ENCODE measurements at regions not wholly inside any gene's neighbourhood (a gene's known extent, or its start where the extent isn't known, plus 50 kb on each side); places are given as distances from the start of the nearest gene placed in this dataset.

GRCh38 chr3:22938739-22939138 is 264.4 kb upstream of the UBE2E2 start:
- H3K27ac Mint-ChIP-seq (ENCODE audit: unreplicated experiment), result no peak overlapping the region
- TF ChIP-seq CTCF (IDR thresholded peaks at IDR 0.05), result no peak
- H3K36me3 Mint-ChIP-seq (ENCODE audit: unreplicated experiment), result no peaks in the 10 kb centered on the region
- no peak overlapping the region for H3K4me3 Mint-ChIP-seq (ENCODE audit: unreplicated experiment)
- no peak for DNase-seq (ENCODE audit: extremely low spot score, unreplicated experiment)
- H3K4me1 Mint-ChIP-seq (ENCODE audit: unreplicated experiment), result peaks cover 13% of the 10 kb centered on the region
- H3K27me3 Mint-ChIP-seq (ENCODE audit: unreplicated experiment), result peaks cover 13% of the 10 kb centered on the region
- peaks cover 8% of the 10 kb centered on the region for H3K9me3 Mint-ChIP-seq (ENCODE audit: unreplicated experiment)

DNA sequence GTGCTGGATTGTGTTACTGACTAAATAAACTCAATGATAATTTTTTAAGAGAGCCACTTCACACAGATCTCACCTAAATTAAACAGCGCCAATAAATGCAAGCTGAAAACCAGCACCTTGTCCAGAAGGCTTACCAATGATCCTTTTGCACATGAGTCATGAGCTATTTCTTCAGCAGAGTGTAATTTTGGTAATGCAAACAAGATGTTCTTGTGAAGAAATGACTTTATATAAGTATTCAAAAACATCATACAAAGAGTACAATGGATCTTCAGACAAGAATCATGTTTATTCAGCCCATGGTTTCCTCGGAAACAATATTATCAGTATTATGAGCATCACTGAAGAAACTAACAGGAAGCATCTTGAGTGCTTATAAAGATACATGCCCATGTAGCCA is 263.8 kb upstream of the UBE2E2 start:
- Mint-ChIP-seq H3K9me3 (ENCODE audit: unreplicated experiment) (peaks cover 8% of the 10 kb centered on the region), H3K27me3 (ENCODE audit: unreplicated experiment) (peaks cover 13% of the 10 kb centered on the region), H3K4me1 (ENCODE audit: unreplicated experiment) (peaks cover 13% of the 10 kb centered on the region), H3K36me3 (ENCODE audit: unreplicated experiment) (no peaks in the 10 kb centered on the region), H3K27ac (ENCODE audit: unreplicated experiment) (no peak overlapping the region), H3K4me3 (ENCODE audit: unreplicated experiment) (no peak overlapping the region)
- no peak for TF ChIP-seq CTCF (IDR thresholded peaks at IDR 0.05)
- DNase-seq (ENCODE audit: extremely low spot score, unreplicated experiment), result no peak

DNA sequence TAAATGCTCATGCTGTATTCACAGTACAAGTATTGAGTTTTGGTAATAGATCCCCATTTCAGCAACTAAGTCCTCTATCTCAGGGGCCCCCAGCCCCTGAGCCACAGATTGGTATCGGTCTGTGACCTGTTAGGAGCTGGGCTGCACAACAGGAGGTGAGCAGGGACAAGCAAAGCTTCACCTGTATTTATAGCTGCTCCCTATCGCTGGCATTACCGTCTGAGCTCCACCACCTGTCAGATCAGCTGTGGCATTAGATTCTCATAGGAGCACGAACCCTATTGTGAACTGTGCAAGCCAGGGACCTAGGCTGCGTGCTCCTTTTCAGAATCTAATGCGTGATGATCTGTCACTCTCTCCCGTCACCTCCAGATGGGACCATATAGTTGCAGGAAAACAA is 262.8 kb upstream of the UBE2E2 start:
- H3K4me3 Mint-ChIP-seq (ENCODE audit: unreplicated experiment), result no peak overlapping the region
- no peaks in the 10 kb centered on the region for H3K36me3 Mint-ChIP-seq (ENCODE audit: unreplicated experiment)
- H3K27ac Mint-ChIP-seq (ENCODE audit: unreplicated experiment), result no peak overlapping the region
- peaks cover 8% of the 10 kb centered on the region for H3K9me3 Mint-ChIP-seq (ENCODE audit: unreplicated experiment)
- H3K27me3 Mint-ChIP-seq (ENCODE audit: unreplicated experiment), result peaks cover 11% of the 10 kb centered on the region
- DNase-seq (ENCODE audit: extremely low spot score, unreplicated experiment), result no peak
- no peak for TF ChIP-seq CTCF (IDR thresholded peaks at IDR 0.05)
- H3K4me1 Mint-ChIP-seq (ENCODE audit: unreplicated experiment), result peaks cover 13% of the 10 kb centered on the region

GRCh38 chr3:22942981-22943380 is 260.1 kb upstream of the UBE2E2 start:
- H3K36me3 Mint-ChIP-seq (ENCODE audit: unreplicated experiment), result no peaks in the 10 kb centered on the region
- peaks cover 15% of the 10 kb centered on the region for H3K4me1 Mint-ChIP-seq (ENCODE audit: unreplicated experiment)
- DNase-seq (ENCODE audit: extremely low spot score, unreplicated experiment), result no peak
- peaks cover 11% of the 10 kb centered on the region for H3K27me3 Mint-ChIP-seq (ENCODE audit: unreplicated experiment)
- H3K9me3 Mint-ChIP-seq (ENCODE audit: unreplicated experiment), result peaks cover 4% of the 10 kb centered on the region
- H3K4me3 Mint-ChIP-seq (ENCODE audit: unreplicated experiment), result no peak overlapping the region
- no peak for TF ChIP-seq CTCF (IDR thresholded peaks at IDR 0.05)
- H3K27ac Mint-ChIP-seq (ENCODE audit: unreplicated experiment), result no peak overlapping the region

DNA sequence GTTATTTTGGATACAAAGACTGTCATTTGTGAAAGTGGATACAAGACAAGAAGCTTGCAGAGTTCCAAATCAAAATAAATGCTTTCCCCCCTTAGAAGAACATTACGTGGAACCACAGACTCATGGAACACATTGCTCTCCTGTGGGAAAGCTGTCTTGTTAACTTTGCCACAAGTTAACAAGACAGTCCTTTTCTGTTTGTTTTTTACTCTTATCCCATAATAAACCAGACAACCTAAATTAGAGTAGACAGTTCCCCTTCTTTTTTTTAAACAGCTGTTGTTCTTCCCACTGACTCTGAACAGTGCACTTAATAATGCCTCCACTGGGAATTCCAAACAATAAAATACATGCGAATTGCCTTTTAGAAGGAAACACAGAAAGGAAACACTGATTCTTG is 255.3 kb upstream of the UBE2E2 start:
- Mint-ChIP-seq H3K4me3 (ENCODE audit: unreplicated experiment) (no peak overlapping the region), H3K9me3 (ENCODE audit: unreplicated experiment) (no peaks in the 10 kb centered on the region), H3K27me3 (ENCODE audit: unreplicated experiment) (peaks cover 2% of the 10 kb centered on the region), H3K4me1 (ENCODE audit: unreplicated experiment) (peaks cover 20% of the 10 kb centered on the region), H3K27ac (ENCODE audit: unreplicated experiment) (peak overlapping the region; percentile 52), H3K36me3 (ENCODE audit: unreplicated experiment) (no peaks in the 10 kb centered on the region)
- no peak for DNase-seq (ENCODE audit: extremely low spot score, unreplicated experiment)
- TF ChIP-seq CTCF (IDR thresholded peaks at IDR 0.05), result no peak
